ENCODE measurements at regions not wholly inside any gene's neighbourhood (a gene's known extent, or its start where the extent isn't known, plus 50 kb on each side); places are given as distances from the start of the nearest gene placed in this dataset.
A peak's percentile ranks its signal among the peaks of the same experiment; 100 is the strongest.

- DNase-seq (ENCODE audit: low spot score) = no peak
These were observed 186.2 kb downstream of the NEDD1 start for GRCh38 chr12:97093187-97093683.

- no peak for DNase-seq (ENCODE audit: low spot score)
These were observed 190.7 kb downstream of the NEDD1 start for GRCh38 chr12:97097734-97098133.

GRCh38 chr12:97109441-97109840 lies 202.4 kb downstream of the NEDD1 start:
- DNase-seq (ENCODE audit: low spot score) = no peak

GRCh38 chr12:97112136-97112535 lies 205.1 kb downstream of the NEDD1 start:
- DNase-seq (ENCODE audit: low spot score) = no peak

GRCh38 chr12:97118796-97119375 lies 211.8 kb downstream of the NEDD1 start:
- DNase-seq (ENCODE audit: low spot score) = no peak

- no peak for DNase-seq (ENCODE audit: low spot score)
These were observed 220.0 kb downstream of the NEDD1 start for GRCh38 chr12:97127061-97127460.

- no peak for DNase-seq (ENCODE audit: low spot score)
These were observed 224.3 kb downstream of the NEDD1 start for GRCh38 chr12:97131220-97131981.

- no peak for DNase-seq (ENCODE audit: low spot score)
These were observed 225.2 kb downstream of the NEDD1 start for GRCh38 chr12:97132270-97132669.

- DNase-seq (ENCODE audit: low spot score) = no peak
These were observed 227.4 kb downstream of the NEDD1 start for GRCh38 chr12:97134495-97134894.

GRCh38 chr12:97140355-97140754 lies 233.3 kb downstream of the NEDD1 start:
- no peak for DNase-seq (ENCODE audit: low spot score)

GRCh38 chr12:97142737-97143410 lies 235.8 kb downstream of the NEDD1 start:
- DNase-seq (ENCODE audit: low spot score) = no peak

GRCh38 chr12:97148941-97149559 lies 242.0 kb downstream of the NEDD1 start:
- peak; percentile 58 for DNase-seq (ENCODE audit: low spot score)

- DNase-seq (ENCODE audit: low spot score) = no peak
These were observed 244.4 kb downstream of the NEDD1 start for GRCh38 chr12:97151481-97151880.

- peak; percentile 37 for DNase-seq (ENCODE audit: low spot score)
These were observed 252.3 kb downstream of the NEDD1 start for GRCh38 chr12:97159377-97159776.

GRCh38 chr12:97160277-97160676 lies 253.2 kb downstream of the NEDD1 start:
- no peak for DNase-seq (ENCODE audit: low spot score)

- DNase-seq (ENCODE audit: low spot score) = no peak
These were observed 255.1 kb downstream of the NEDD1 start for GRCh38 chr12:97162173-97162572.

GRCh38 chr12:97164936-97165335 lies 257.9 kb downstream of the NEDD1 start:
- DNase-seq (ENCODE audit: low spot score) = no peak

GRCh38 chr12:97167598-97167997 lies 260.5 kb downstream of the NEDD1 start:
- DNase-seq (ENCODE audit: low spot score) = no peak

- no peak for DNase-seq (ENCODE audit: low spot score)
These were observed 261.7 kb downstream of the NEDD1 start for GRCh38 chr12:97168804-97169203.

GRCh38 chr12:97169889-97170567 lies 263.0 kb downstream of the NEDD1 start:
- no peak for DNase-seq (ENCODE audit: low spot score)

GRCh38 chr12:97173688-97174410 lies 266.8 kb downstream of the NEDD1 start:
- no peak for DNase-seq (ENCODE audit: low spot score)
